ENCODE measurements at regions not wholly inside any gene's neighbourhood (a gene's known extent, or its start where the extent isn't known, plus 50 kb on each side); places are given as distances from the start of the nearest gene placed in this dataset.

DNA sequence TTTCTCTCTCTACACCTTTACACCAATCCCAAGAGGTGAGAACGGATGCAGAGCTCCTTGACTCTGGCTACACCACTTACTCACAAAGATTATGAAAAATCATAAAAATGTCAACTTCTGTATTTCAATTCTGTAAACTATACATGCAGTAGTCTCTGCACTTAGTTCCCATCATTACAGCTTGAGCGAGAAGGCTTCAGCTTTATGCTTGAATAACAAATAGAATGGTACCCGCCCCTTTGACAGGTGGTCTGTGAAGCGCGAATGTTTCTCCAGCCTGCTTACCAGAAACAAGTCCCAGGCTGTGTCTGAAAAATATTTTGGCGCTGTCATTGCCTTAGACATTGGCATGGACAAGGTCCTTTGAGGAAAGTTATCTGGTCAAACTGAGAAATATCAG lies 562.4 kb upstream of the CLINT1 start:
- Histone ChIP-seq H3K4me2 (ENCODE audit: low read length) (no peak overlapping the region), H3K4me1 (ENCODE audit: insufficient read depth, low read length, severe bottlenecking) (peaks cover 10% of the 10 kb centered on the region), H2AFZ (ENCODE audit: low read length) (no peak overlapping the region), H3K9me2 (ENCODE audit: low read depth, low read length) (no peaks in the 10 kb centered on the region), H3K36me3 (ENCODE audit: insufficient read depth, low read length) (no peaks in the 10 kb centered on the region), H3K27ac (ENCODE audit: low read depth, low read length, poor library complexity, severe bottlenecking) (no peak overlapping the region), H3K27me3 (ENCODE audit: insufficient read depth, low read length) (no peaks in the 10 kb centered on the region), H3K79me2 (ENCODE audit: insufficient read depth, low read length) (no peaks in the 10 kb centered on the region), H3F3A (ENCODE audit: insufficient read depth, low read length) (no peaks in the 10 kb centered on the region), H3K4me3 (ENCODE audit: low read depth, low read length, poor library complexity, severe bottlenecking) (no peak overlapping the region), H3K9ac (ENCODE audit: low read length) (no peak overlapping the region), H3K9me3 (ENCODE audit: low read length) (no peaks in the 10 kb centered on the region), H4K20me1 (ENCODE audit: insufficient read depth, low read length) (no peaks in the 10 kb centered on the region)
- TF ChIP-seq, protein P1, sequence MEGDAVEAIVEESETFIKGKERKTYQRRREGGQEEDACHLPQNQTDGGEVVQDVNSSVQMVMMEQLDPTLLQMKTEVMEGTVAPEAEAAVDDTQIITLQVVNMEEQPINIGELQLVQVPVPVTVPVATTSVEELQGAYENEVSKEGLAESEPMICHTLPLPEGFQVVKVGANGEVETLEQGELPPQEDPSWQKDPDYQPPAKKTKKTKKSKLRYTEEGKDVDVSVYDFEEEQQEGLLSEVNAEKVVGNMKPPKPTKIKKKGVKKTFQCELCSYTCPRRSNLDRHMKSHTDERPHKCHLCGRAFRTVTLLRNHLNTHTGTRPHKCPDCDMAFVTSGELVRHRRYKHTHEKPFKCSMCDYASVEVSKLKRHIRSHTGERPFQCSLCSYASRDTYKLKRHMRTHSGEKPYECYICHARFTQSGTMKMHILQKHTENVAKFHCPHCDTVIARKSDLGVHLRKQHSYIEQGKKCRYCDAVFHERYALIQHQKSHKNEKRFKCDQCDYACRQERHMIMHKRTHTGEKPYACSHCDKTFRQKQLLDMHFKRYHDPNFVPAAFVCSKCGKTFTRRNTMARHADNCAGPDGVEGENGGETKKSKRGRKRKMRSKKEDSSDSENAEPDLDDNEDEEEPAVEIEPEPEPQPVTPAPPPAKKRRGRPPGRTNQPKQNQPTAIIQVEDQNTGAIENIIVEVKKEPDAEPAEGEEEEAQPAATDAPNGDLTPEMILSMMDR (IDR thresholded peaks at IDR 0.05; ENCODE audit: low read length) = no peak
- no peak for TF ChIP-seq EZH2 (IDR thresholded peaks at IDR 0.05; ENCODE audit: borderline replicate concordance, low read length)

DNA sequence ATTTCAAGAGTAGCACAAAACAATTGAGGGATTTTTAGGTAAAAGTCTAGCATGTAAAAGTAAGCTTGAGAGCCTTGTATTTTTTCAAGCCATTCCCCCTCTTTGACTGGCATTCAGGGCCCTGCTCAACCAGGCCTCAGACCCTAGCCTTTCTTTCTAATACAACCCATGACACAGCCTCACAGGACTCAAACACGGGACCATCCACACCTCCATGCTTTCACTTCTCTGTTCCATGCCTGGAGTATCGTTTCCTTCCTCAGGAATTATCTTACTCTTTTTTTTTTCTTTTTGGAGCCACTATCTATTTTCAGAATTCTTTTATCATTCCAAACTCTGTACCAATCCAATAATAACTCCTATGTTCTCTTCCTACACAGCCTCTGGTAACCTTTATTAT lies 560.2 kb upstream of the CLINT1 start:
- Histone ChIP-seq H3K36me3 (ENCODE audit: insufficient read depth, low read length) (no peaks in the 10 kb centered on the region), H3K9ac (ENCODE audit: low read length) (no peak overlapping the region), H3K4me2 (ENCODE audit: low read length) (no peak overlapping the region), H3K27ac (ENCODE audit: low read depth, low read length, poor library complexity, severe bottlenecking) (no peak overlapping the region), H3K9me2 (ENCODE audit: low read depth, low read length) (no peaks in the 10 kb centered on the region), H3K79me2 (ENCODE audit: insufficient read depth, low read length) (no peaks in the 10 kb centered on the region), H4K20me1 (ENCODE audit: insufficient read depth, low read length) (no peaks in the 10 kb centered on the region), H3F3A (ENCODE audit: insufficient read depth, low read length) (no peaks in the 10 kb centered on the region), H2AFZ (ENCODE audit: low read length) (no peak overlapping the region), H3K9me3 (ENCODE audit: low read length) (no peaks in the 10 kb centered on the region), H3K4me1 (ENCODE audit: insufficient read depth, low read length, severe bottlenecking) (peaks cover 10% of the 10 kb centered on the region), H3K4me3 (ENCODE audit: low read depth, low read length, poor library complexity, severe bottlenecking) (no peak overlapping the region), H3K27me3 (ENCODE audit: insufficient read depth, low read length) (no peaks in the 10 kb centered on the region)
- TF ChIP-seq, protein P1 (IDR thresholded peaks at IDR 0.05; ENCODE audit: low read length) = no peak
- TF ChIP-seq EZH2 (IDR thresholded peaks at IDR 0.05; ENCODE audit: borderline replicate concordance, low read length) = no peak

DNA sequence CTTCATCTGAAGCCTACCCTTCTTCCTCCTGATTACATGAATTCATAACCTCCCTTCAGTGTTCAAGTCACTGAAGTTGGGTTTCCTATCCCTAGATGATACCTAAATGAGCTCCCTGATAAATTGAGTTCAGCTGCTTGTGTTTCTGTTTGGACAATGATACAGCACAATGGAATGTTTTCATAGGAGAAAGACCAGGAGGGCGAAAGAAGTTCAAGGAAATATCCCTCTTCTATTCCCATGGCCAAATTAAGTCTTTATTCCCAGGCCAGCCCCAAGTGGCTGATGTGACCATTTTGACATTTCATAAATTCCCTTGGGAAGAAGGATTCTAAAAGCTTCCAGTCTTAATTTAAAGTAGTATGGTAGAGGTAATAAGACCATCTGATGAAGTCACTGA lies 555.8 kb upstream of the CLINT1 start:
- Histone ChIP-seq H3K36me3 (ENCODE audit: insufficient read depth, low read length) (no peaks in the 10 kb centered on the region), H2AFZ (ENCODE audit: low read length) (no peak overlapping the region), H3K4me1 (ENCODE audit: insufficient read depth, low read length, severe bottlenecking) (no peaks in the 10 kb centered on the region), H3K27ac (ENCODE audit: low read depth, low read length, poor library complexity, severe bottlenecking) (no peak overlapping the region), H3F3A (ENCODE audit: insufficient read depth, low read length) (no peaks in the 10 kb centered on the region), H3K9ac (ENCODE audit: low read length) (no peak overlapping the region), H3K9me3 (ENCODE audit: low read length) (no peaks in the 10 kb centered on the region), H3K9me2 (ENCODE audit: low read depth, low read length) (no peaks in the 10 kb centered on the region), H3K4me3 (ENCODE audit: low read depth, low read length, poor library complexity, severe bottlenecking) (no peak overlapping the region), H4K20me1 (ENCODE audit: insufficient read depth, low read length) (no peaks in the 10 kb centered on the region), H3K27me3 (ENCODE audit: insufficient read depth, low read length) (no peaks in the 10 kb centered on the region), H3K4me2 (ENCODE audit: low read length) (no peak overlapping the region), H3K79me2 (ENCODE audit: insufficient read depth, low read length) (no peaks in the 10 kb centered on the region)
- TF ChIP-seq EZH2 (IDR thresholded peaks at IDR 0.05; ENCODE audit: borderline replicate concordance, low read length) = no peak
- TF ChIP-seq, protein P1 (IDR thresholded peaks at IDR 0.05; ENCODE audit: low read length) = no peak
